ENCODE measurements at regions not wholly inside any gene's neighbourhood (a gene's known extent, or its start where the extent isn't known, plus 50 kb on each side); places are given as distances from the start of the nearest gene placed in this dataset.

GRCh38 chr2:196380575-196380974 lies 209.2 kb upstream of the STK17B start:
- H3K27me3 Mint-ChIP-seq = peaks cover 3% of the 10 kb centered on the region
- no peak overlapping the region for H3K4me3 Mint-ChIP-seq
- no peak for ATAC-seq (replicated peaks)
- no peaks in the 10 kb centered on the region for H3K36me3 Mint-ChIP-seq (ENCODE audit: low read depth)
- no peak overlapping the region for H3K27ac Mint-ChIP-seq
- no peaks in the 10 kb centered on the region for H3K9me3 Mint-ChIP-seq
- H3K4me1 Mint-ChIP-seq = peaks cover 11% of the 10 kb centered on the region

- Mint-ChIP-seq H3K27me3 (peaks cover 3% of the 10 kb centered on the region), H3K36me3 (ENCODE audit: low read depth) (no peaks in the 10 kb centered on the region), H3K9me3 (no peaks in the 10 kb centered on the region), H3K4me3 (no peak overlapping the region), H3K27ac (no peak overlapping the region), H3K4me1 (peaks cover 11% of the 10 kb centered on the region)
- ATAC-seq (replicated peaks) = no peak
These were observed 210.1 kb upstream of the STK17B start for GRCh38 chr2:196381464-196381863.

GRCh38 chr2:196383799-196384198 lies 212.4 kb upstream of the STK17B start:
- Mint-ChIP-seq H3K9me3 (no peaks in the 10 kb centered on the region), H3K36me3 (ENCODE audit: low read depth) (no peaks in the 10 kb centered on the region), H3K4me1 (no peaks in the 10 kb centered on the region), H3K27me3 (peaks cover 3% of the 10 kb centered on the region), H3K4me3 (no peak overlapping the region), H3K27ac (no peak overlapping the region)
- ATAC-seq (replicated peaks) = no peak

- Mint-ChIP-seq H3K4me1 (no peaks in the 10 kb centered on the region), H3K27me3 (peaks cover 3% of the 10 kb centered on the region), H3K36me3 (ENCODE audit: low read depth) (no peaks in the 10 kb centered on the region), H3K4me3 (no peak overlapping the region), H3K27ac (no peak overlapping the region), H3K9me3 (no peaks in the 10 kb centered on the region)
- no peak for ATAC-seq (replicated peaks)
These were observed 213.4 kb upstream of the STK17B start for GRCh38 chr2:196384729-196385128.

- Mint-ChIP-seq H3K36me3 (ENCODE audit: low read depth) (no peaks in the 10 kb centered on the region), H3K9me3 (no peaks in the 10 kb centered on the region), H3K27ac (no peak overlapping the region), H3K4me1 (no peaks in the 10 kb centered on the region), H3K27me3 (peaks cover 8% of the 10 kb centered on the region), H3K4me3 (no peak overlapping the region)
- ATAC-seq (replicated peaks) = peak; percentile 45
These were observed 218.3 kb upstream of the STK17B start for GRCh38 chr2:196389670-196390069.

GRCh38 chr2:196390243-196391148 lies 219.1 kb upstream of the STK17B start:
- no peaks in the 10 kb centered on the region for H3K9me3 Mint-ChIP-seq
- H3K4me1 Mint-ChIP-seq = no peaks in the 10 kb centered on the region
- peaks cover 8% of the 10 kb centered on the region for H3K27me3 Mint-ChIP-seq
- no peak overlapping the region for H3K27ac Mint-ChIP-seq
- ATAC-seq (replicated peaks) = no peak
- H3K4me3 Mint-ChIP-seq = no peak overlapping the region
- H3K36me3 Mint-ChIP-seq (ENCODE audit: low read depth) = no peaks in the 10 kb centered on the region

GRCh38 chr2:196391149-196391479 lies 219.7 kb upstream of the STK17B start:
- Mint-ChIP-seq H3K9me3 (no peaks in the 10 kb centered on the region), H3K4me1 (no peaks in the 10 kb centered on the region), H3K36me3 (ENCODE audit: low read depth) (no peaks in the 10 kb centered on the region), H3K4me3 (no peak overlapping the region), H3K27me3 (peaks cover 8% of the 10 kb centered on the region), H3K27ac (no peak overlapping the region)
- ATAC-seq (replicated peaks) = no peak

- no peak overlapping the region for H3K27ac Mint-ChIP-seq
- no peaks in the 10 kb centered on the region for H3K9me3 Mint-ChIP-seq
- ATAC-seq (replicated peaks) = no peak
- H3K27me3 Mint-ChIP-seq = no peaks in the 10 kb centered on the region
- no peak overlapping the region for H3K4me3 Mint-ChIP-seq
- no peaks in the 10 kb centered on the region for H3K4me1 Mint-ChIP-seq
- H3K36me3 Mint-ChIP-seq (ENCODE audit: low read depth) = no peaks in the 10 kb centered on the region
These were observed 227.7 kb upstream of the STK17B start for GRCh38 chr2:196399096-196399495.

- H3K4me1 Mint-ChIP-seq = no peaks in the 10 kb centered on the region
- ATAC-seq (replicated peaks) = no peak
- H3K9me3 Mint-ChIP-seq = no peaks in the 10 kb centered on the region
- H3K27ac Mint-ChIP-seq = no peak overlapping the region
- H3K4me3 Mint-ChIP-seq = no peak overlapping the region
- no peaks in the 10 kb centered on the region for H3K27me3 Mint-ChIP-seq
- H3K36me3 Mint-ChIP-seq (ENCODE audit: low read depth) = no peaks in the 10 kb centered on the region
These were observed 228.6 kb upstream of the STK17B start for GRCh38 chr2:196399722-196400691.

GRCh38 chr2:196403471-196403870 lies 232.1 kb upstream of the STK17B start:
- Mint-ChIP-seq H3K9me3 (no peaks in the 10 kb centered on the region), H3K4me3 (no peak overlapping the region), H3K27ac (no peak overlapping the region), H3K4me1 (no peaks in the 10 kb centered on the region), H3K27me3 (peaks cover 4% of the 10 kb centered on the region), H3K36me3 (ENCODE audit: low read depth) (no peaks in the 10 kb centered on the region)
- no peak for ATAC-seq (replicated peaks)

GRCh38 chr2:196404276-196404675 lies 232.9 kb upstream of the STK17B start:
- Mint-ChIP-seq H3K27me3 (peaks cover 4% of the 10 kb centered on the region), H3K9me3 (no peaks in the 10 kb centered on the region), H3K4me1 (no peaks in the 10 kb centered on the region), H3K27ac (no peak overlapping the region), H3K4me3 (no peak overlapping the region), H3K36me3 (ENCODE audit: low read depth) (no peaks in the 10 kb centered on the region)
- ATAC-seq (replicated peaks) = no peak

GRCh38 chr2:196407675-196408264 lies 231.7 kb upstream of the CCDC150 start:
- no peak for ATAC-seq (replicated peaks)

GRCh38 chr2:196409376-196409775 lies 230.1 kb upstream of the CCDC150 start:
- no peaks in the 10 kb centered on the region for H3K9me3 Mint-ChIP-seq
- ATAC-seq (replicated peaks) = no peak

More at GRCh38 chr2:196407675-196408264, 231.7 kb upstream of the CCDC150 start:
- no peaks in the 10 kb centered on the region for H3K36me3 Mint-ChIP-seq (ENCODE audit: low read depth)
- H3K4me3 Mint-ChIP-seq = no peak overlapping the region
- H3K27ac Mint-ChIP-seq = no peak overlapping the region
- H3K27me3 Mint-ChIP-seq = peaks cover 14% of the 10 kb centered on the region
- H3K9me3 Mint-ChIP-seq = no peaks in the 10 kb centered on the region
- no peaks in the 10 kb centered on the region for H3K4me1 Mint-ChIP-seq

GRCh38 chr2:196410008-196410407 lies 229.5 kb upstream of the CCDC150 start:
- ATAC-seq (replicated peaks) = no peak
- H3K36me3 Mint-ChIP-seq (ENCODE audit: low read depth) = no peaks in the 10 kb centered on the region
- peaks cover 14% of the 10 kb centered on the region for H3K27me3 Mint-ChIP-seq
- no peak overlapping the region for H3K4me3 Mint-ChIP-seq
- no peak overlapping the region for H3K27ac Mint-ChIP-seq
- H3K9me3 Mint-ChIP-seq = no peaks in the 10 kb centered on the region
- no peaks in the 10 kb centered on the region for H3K4me1 Mint-ChIP-seq

More at GRCh38 chr2:196409376-196409775, 230.1 kb upstream of the CCDC150 start:
- no peak overlapping the region for H3K4me3 Mint-ChIP-seq
- H3K4me1 Mint-ChIP-seq = no peaks in the 10 kb centered on the region
- H3K27me3 Mint-ChIP-seq = peaks cover 14% of the 10 kb centered on the region
- H3K27ac Mint-ChIP-seq = no peak overlapping the region
- H3K36me3 Mint-ChIP-seq (ENCODE audit: low read depth) = no peaks in the 10 kb centered on the region

Measured in activated T-helper 17 cell treated with anti-CD3 and anti-CD28 coated beads, Interleukin-2, amount 50 U/mL, for 72 hours (primary cell).